COLO668 (cell line): ENCODE measurements at regions not wholly inside any gene's neighbourhood (a gene's known extent, or its start where the extent isn't known, plus 50 kb on each side); places are given as distances from the start of the nearest gene placed in this dataset.
"Not testable (repeated sequence)": the region's sequence is repeated elsewhere in the genome, so short reads cannot be mapped to it uniquely, and the experiment has no call there.

Source experiments
- DNase-seq: peaks from one replicate; lab custom pipeline; 2025; ENCODE audit not compliant: unreplicated experiment; lab: John Stamatoyannopoulos, UW

DNA sequence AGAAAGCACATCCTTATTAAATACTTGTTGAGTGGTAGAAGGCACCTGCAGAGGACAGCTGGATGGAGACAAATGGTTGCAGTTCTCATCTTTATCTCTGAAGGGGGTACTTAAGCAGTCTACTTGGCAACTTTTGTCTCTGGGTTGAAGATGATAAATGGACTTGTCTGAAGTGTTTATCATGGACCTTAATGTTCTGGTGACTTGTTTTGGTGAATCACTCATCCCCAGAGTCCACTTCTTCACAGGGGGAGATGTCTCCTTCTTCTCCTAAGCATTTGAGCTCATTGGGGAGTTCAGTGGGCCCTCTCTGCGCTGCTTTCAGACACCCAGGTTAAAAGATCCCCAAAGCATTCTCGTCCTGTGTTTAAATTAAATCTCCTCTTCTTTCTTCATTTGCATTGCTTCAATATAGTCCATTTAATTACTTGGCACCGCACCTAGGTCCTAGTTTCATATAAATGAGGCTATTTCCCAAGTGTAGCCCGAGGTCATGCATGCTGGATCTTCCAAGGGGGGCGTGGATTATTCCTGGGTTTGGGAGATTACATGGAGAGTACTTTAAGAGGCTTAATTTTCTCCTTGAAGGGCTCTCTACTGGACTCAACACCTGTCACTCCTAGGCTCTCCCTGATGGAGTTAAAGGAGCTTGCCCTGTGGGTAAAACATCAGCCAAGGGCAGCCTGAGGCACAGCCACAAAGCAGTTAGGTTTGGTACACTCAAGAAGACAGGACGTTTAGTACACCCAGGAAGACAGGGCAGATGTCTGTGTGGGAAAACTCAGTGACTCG, 239.3 kb upstream of the C2CD4B start:
- DNase-seq: no peak

GRCh38 chr15:62406305-62406891, 241.3 kb upstream of the C2CD4B start:
- no peak for DNase-seq

GRCh38 chr15:62407216-62407615, 242.1 kb upstream of the C2CD4B start:
- DNase-seq: no peak

DNA sequence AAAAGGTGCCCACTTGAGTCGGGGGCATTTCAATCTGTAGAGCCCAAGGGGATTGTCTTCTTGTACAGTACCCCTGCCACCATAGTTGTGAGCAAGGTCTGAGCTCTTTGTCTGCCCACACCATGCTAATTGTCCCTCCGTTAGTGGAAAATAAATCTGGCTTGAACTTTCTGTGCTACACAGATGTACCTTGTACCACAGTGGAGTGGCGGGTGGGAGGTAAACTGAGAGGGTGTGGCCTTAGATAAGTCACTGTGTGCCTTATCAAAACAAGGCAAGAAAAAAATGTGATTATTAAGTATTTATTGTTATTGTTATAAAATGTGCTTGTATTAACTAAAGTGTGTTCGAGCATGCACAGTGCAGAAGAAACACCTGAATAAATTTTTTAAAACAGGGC, 242.9 kb upstream of the C2CD4B start:
- no peak for DNase-seq

GRCh38 chr15:62409466-62409865, 244.4 kb upstream of the C2CD4B start:
- DNase-seq: no peak

- DNase-seq: no peak
These were observed 247.6 kb upstream of the C2CD4B start for GRCh38 chr15:62412686-62413085.

- DNase-seq: no peak
These were observed 248.1 kb upstream of the C2CD4B start for GRCh38 chr15:62413153-62413552.

- DNase-seq: no peak
These were observed 248.7 kb upstream of the C2CD4B start for GRCh38 chr15:62413786-62414185.

DNA sequence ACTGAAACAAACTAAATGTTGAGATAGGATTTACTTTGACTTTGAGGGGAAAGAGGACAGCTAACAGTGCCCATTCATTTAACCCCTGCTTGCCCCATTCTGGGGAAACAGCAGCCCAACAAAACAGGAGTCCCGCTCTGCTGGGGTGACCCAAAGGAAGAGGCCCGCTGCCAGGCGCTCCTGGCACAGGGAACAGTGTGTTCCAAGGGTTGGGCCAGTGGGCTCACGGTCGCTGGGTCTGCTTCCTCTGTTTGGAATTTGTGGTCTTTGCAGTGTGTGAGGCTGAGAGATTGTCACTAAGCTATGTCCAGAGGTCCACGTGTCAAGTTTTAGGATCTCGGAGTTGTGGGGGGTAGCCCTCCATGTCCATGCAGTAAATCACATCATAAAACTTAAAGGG, 250.4 kb upstream of the C2CD4B start:
- DNase-seq: no peak

DNA sequence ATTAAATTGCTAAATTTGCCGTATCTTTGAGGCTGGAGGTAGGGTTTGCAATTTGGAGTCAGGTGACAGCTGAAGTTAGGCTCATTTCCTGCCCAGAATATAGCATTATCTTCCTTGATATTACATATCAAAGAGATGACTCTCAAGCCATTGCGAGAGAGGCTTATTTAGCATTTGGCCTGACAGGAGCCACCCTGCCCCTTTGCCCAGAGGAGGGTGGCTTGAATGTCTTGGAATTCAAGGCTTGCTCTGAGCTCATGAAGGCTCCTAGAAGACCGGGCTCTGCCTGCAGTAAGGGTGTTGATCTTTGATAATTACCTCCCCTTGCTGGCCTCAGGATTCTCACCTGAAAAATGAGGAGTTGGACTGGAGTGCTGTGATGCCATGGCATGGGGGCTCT, 251.4 kb upstream of the C2CD4B start:
- DNase-seq: no peak

DNA sequence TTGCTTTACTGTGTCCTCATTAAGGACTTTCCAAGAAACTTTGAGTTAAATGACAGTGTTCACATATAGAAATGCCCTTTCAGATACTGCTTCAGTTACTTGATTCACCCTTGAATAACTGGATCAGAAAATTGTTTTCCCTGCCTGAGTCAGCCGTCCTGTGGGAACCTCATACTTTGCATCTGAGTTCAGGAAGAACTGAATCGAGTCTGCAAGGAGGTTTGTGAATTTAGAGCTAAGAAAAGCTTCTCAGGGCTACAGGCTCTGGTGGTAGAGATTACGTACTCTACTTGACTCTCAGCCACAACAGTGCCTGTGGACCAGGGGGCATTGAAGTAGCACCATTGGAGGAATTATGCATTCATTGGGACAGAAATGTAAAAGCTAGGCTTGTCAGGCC, 252.4 kb upstream of the C2CD4B start:
- DNase-seq: no peak

GRCh38 chr15:62418496-62418895, 253.4 kb upstream of the C2CD4B start:
- DNase-seq: not testable (repeated sequence)

DNA sequence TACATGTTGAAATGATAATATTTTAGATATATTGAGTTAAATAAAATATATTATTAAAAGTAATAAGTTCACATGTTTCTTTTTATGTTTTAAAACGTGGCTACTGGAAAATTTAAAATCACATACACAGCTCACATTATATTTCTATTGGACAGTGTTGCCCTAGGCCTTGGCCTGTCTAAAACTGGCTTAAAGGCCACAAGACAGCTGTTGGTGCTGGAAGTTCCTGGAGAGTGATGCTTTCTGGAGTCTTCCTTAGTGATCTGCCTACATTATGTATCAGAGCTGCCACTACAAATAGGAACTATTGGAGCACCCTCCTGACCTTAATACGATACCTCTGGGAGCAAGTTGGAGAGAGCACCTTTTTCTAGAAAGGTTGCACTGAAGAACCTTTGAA, 254.1 kb upstream of the C2CD4B start:
- no peak for DNase-seq

GRCh38 chr15:62420371-62420770, 255.3 kb upstream of the C2CD4B start:
- not testable (repeated sequence) for DNase-seq

DNA sequence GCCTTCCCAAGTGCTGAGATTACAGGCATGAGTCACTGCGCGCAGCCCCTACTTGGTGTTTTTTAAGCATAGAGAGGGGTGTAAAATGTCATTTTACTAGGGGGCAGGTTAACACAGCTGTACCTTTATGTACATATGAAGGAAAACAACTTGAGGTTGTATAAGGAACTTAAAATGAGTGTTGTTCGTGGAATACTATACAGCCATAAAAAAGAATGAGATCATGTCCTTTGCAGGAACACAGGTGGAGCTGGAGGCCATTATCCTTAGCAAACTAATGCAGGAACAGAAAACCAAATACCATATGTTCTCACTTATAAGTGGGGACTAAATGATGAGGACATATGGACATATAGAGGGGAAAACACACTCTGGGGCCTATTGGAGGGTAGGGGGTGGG, 256.2 kb upstream of the C2CD4B start:
- no peak for DNase-seq

DNA sequence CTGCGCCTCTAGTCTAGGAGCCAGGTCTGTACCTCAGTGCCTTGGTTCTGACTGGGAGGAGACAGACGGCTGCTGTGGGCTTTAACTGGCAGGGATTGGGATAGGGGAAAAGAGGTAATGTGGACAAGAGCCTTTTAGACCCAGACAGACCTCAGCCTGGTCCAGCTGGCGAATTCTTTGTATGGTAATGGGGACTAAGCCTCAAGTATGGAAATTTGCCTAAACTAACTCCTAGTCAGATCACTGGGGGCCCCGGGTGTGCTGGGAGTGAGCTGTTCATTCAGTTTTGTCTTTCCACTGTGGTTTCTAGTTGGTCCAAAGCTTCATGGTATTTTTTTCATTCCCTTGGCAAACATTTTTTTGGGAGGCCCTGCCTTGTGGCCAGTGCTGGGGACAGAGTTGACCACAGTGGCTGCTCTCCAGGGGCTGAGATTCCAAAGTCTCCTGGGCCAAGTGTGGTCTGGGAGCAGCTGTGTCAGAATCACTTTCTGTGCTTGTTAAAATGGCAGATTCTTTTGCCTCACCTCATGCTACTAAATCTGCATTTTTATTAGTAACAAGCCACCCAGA, 261.4 kb upstream of the C2CD4B start:
- no peak for DNase-seq

GRCh38 chr15:62428259-62428658, 263.2 kb upstream of the C2CD4B start:
- DNase-seq: no peak

DNA sequence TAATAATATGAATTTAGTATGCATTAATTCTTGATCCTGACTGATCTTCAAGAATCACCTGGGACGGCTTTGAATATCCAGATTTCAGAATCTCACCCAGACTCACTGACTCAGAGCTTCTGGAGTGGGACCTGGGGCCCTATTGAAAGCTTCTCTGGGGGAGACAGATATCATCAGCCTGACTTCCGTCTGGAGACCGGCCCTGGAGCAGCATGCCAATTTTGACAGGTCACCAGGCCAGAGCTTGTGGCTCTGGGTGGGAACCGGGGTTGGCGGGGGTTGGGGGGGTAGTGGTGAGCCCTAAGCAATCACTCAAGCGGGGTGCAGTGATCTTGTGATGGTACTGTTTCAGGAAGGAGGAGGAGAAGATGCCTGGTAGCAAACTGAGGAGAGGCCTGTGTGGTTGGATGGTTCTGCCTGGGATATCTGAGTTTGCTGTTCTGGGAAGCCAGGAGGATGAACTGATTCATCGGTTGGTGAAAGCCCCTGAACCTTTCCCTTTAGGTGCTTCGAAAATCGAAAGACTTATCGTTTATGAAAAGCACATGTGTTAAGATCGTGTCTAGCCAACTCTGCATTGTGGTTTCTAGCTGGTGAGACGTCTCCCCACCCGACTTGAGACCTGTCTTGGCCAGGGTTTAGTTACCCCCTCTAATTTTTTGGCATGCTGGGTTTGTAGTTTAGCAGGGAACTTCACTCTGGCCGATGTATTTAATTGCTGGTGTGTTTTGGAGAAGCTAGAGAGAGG, 263.9 kb upstream of the C2CD4B start:
- DNase-seq: no peak

DNA sequence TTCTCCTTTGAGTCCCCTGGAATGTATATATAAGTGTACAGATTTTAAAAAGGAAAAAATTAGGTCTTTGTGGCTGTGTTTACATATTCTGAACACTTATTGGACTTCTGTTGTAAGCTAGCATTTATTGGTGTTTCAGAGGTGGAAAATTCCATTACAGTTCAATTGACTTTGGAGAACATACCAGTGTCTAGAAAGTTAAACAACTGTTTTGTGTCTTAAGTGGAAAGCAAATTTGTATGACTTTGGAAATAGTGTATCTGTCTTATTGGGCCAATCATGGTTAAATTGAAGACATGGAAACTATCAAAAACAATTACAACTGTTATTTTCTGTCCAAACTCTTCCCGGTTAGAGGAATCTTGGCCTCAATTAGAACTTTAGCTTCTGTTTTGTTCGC, 265.0 kb upstream of the C2CD4B start:
- DNase-seq: no peak

DNA sequence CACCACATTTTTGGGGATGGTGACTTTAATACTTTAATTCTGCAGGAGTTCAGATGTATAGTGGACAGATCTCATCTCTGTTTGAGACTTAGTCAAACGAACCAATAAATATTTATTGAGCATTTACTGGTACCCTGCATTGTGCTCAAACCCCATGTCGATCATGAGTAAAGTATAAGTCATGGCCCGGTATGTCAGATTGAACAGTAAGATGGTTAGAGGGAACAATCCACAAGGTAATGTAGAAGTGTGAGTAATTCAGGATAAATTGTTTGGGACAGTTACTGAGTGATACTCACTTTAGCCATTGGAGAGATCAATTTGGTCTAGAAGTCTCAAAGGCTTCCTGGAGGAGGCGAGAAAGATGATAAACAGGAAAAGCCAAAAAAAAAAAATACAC, 265.5 kb upstream of the C2CD4B start:
- DNase-seq: no peak

- no peak for DNase-seq
These were observed 266.1 kb upstream of the C2CD4B start for GRCh38 chr15:62431008-62431797.
